ENCODE measurements at regions not wholly inside any gene's neighbourhood (a gene's known extent, or its start where the extent isn't known, plus 50 kb on each side); places are given as distances from the start of the nearest gene placed in this dataset.

GRCh38 chrX:40282348-40282747, 184.6 kb upstream of the BCOR start:
- no peaks in the 10 kb centered on the region for H3K27me3 ChIP-seq (ENCODE audit: insufficient read depth, poor library complexity, severe bottlenecking)
- TF ChIP-seq GABPA (IDR thresholded peaks at IDR 0.05; ENCODE audit: low read depth), result no peak
- no peak for TF ChIP-seq POLR2AphosphoS5 (IDR thresholded peaks at IDR 0.05; ENCODE audit: low read depth)
- TF ChIP-seq, protein P1, sequence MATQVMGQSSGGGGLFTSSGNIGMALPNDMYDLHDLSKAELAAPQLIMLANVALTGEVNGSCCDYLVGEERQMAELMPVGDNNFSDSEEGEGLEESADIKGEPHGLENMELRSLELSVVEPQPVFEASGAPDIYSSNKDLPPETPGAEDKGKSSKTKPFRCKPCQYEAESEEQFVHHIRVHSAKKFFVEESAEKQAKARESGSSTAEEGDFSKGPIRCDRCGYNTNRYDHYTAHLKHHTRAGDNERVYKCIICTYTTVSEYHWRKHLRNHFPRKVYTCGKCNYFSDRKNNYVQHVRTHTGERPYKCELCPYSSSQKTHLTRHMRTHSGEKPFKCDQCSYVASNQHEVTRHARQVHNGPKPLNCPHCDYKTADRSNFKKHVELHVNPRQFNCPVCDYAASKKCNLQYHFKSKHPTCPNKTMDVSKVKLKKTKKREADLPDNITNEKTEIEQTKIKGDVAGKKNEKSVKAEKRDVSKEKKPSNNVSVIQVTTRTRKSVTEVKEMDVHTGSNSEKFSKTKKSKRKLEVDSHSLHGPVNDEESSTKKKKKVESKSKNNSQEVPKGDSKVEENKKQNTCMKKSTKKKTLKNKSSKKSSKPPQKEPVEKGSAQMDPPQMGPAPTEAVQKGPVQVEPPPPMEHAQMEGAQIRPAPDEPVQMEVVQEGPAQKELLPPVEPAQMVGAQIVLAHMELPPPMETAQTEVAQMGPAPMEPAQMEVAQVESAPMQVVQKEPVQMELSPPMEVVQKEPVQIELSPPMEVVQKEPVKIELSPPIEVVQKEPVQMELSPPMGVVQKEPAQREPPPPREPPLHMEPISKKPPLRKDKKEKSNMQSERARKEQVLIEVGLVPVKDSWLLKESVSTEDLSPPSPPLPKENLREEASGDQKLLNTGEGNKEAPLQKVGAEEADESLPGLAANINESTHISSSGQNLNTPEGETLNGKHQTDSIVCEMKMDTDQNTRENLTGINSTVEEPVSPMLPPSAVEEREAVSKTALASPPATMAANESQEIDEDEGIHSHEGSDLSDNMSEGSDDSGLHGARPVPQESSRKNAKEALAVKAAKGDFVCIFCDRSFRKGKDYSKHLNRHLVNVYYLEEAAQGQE (IDR thresholded peaks at IDR 0.05; ENCODE audit: insufficient replicate concordance, low read depth), result no peak
- TF ChIP-seq, protein P2, sequence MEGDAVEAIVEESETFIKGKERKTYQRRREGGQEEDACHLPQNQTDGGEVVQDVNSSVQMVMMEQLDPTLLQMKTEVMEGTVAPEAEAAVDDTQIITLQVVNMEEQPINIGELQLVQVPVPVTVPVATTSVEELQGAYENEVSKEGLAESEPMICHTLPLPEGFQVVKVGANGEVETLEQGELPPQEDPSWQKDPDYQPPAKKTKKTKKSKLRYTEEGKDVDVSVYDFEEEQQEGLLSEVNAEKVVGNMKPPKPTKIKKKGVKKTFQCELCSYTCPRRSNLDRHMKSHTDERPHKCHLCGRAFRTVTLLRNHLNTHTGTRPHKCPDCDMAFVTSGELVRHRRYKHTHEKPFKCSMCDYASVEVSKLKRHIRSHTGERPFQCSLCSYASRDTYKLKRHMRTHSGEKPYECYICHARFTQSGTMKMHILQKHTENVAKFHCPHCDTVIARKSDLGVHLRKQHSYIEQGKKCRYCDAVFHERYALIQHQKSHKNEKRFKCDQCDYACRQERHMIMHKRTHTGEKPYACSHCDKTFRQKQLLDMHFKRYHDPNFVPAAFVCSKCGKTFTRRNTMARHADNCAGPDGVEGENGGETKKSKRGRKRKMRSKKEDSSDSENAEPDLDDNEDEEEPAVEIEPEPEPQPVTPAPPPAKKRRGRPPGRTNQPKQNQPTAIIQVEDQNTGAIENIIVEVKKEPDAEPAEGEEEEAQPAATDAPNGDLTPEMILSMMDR (IDR thresholded peaks at IDR 0.05; ENCODE audit: insufficient read depth, low read length), result no peak
- no peak for TF ChIP-seq SPI1 (IDR thresholded peaks at IDR 0.05; ENCODE audit: borderline replicate concordance, low read depth)
- H3K4me3 ChIP-seq (replicated peaks; ENCODE audit: insufficient read depth, low read length), result no peak overlapping the region
- no peak overlapping the region for H3K27ac ChIP-seq (replicated peaks)
- no peak for DNase-seq (ENCODE audit: low read depth in 1 of 2, low spot score in 1 of 2)

- peak in 1 of 2 experiments; percentile 70 for DNase-seq (ENCODE audit: low read depth in 1 of 2, low spot score in 1 of 2)
- peak overlapping the region; percentile 30 for H3K27ac ChIP-seq (replicated peaks)
- no peak overlapping the region for H3K4me3 ChIP-seq (replicated peaks; ENCODE audit: insufficient read depth, low read length)
- TF ChIP-seq, protein P2 (IDR thresholded peaks at IDR 0.05; ENCODE audit: insufficient read depth, low read length), result no peak
- TF ChIP-seq POLR2AphosphoS5 (IDR thresholded peaks at IDR 0.05; ENCODE audit: low read depth) (0 out of 2 replicates have a peak, but pooled peaks have one; percentile 31), SPI1 (IDR thresholded peaks at IDR 0.05; ENCODE audit: borderline replicate concordance, low read depth) (no peak), GABPA (IDR thresholded peaks at IDR 0.05; ENCODE audit: low read depth) (no peak)
- H3K27me3 ChIP-seq (ENCODE audit: insufficient read depth, poor library complexity, severe bottlenecking), result no peaks in the 10 kb centered on the region
Measured at GRCh38 chrX:40281336-40282005, 183.7 kb upstream of the BCOR start.

- TF ChIP-seq, protein P1 (IDR thresholded peaks at IDR 0.05; ENCODE audit: insufficient replicate concordance, low read depth), result no peak
- TF ChIP-seq SPI1 (IDR thresholded peaks at IDR 0.05; ENCODE audit: borderline replicate concordance, low read depth) (no peak), GABPA (IDR thresholded peaks at IDR 0.05; ENCODE audit: low read depth) (no peak), POLR2AphosphoS5 (IDR thresholded peaks at IDR 0.05; ENCODE audit: low read depth) (no peak)
- TF ChIP-seq, protein P2 (IDR thresholded peaks at IDR 0.05; ENCODE audit: insufficient read depth, low read length), result no peak
- no peak for DNase-seq (ENCODE audit: low read depth in 1 of 2, low spot score in 1 of 2)
- H3K4me3 ChIP-seq (replicated peaks; ENCODE audit: insufficient read depth, low read length), result no peak overlapping the region
- H3K27ac ChIP-seq (replicated peaks), result no peak overlapping the region
- H3K27me3 ChIP-seq (ENCODE audit: insufficient read depth, poor library complexity, severe bottlenecking), result no peaks in the 10 kb centered on the region
Measured at GRCh38 chrX:40279762-40280161, 182.0 kb upstream of the BCOR start.

DNA sequence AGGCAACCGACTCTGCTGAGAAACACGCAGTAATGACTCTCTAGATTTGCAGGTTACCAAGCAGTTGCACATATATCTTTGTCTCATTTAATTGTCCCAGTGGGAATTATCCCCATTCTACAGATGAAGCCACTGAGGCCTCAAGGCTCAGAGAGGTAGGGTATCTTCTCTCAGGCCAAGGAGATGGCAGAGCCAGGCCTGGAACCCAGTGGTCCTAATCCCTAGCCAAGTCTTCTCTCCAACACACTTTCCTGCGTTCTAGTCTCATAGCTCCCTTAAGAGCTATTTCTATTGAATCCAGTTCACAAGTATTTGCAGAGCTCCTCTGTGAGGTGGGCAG, 181.3 kb upstream of the BCOR start:
- Histone ChIP-seq H3K27ac (replicated peaks) (no peak overlapping the region), H3K27me3 (ENCODE audit: insufficient read depth, poor library complexity, severe bottlenecking) (no peaks in the 10 kb centered on the region), H3K4me3 (replicated peaks; ENCODE audit: insufficient read depth, low read length) (no peak overlapping the region)
- no peak for TF ChIP-seq GABPA (IDR thresholded peaks at IDR 0.05; ENCODE audit: low read depth)
- TF ChIP-seq, protein P1 (IDR thresholded peaks at IDR 0.05; ENCODE audit: insufficient replicate concordance, low read depth), result no peak
- TF ChIP-seq, protein P2 (IDR thresholded peaks at IDR 0.05; ENCODE audit: insufficient read depth, low read length), result no peak
- TF ChIP-seq POLR2AphosphoS5 (IDR thresholded peaks at IDR 0.05; ENCODE audit: low read depth), result no peak
- TF ChIP-seq SPI1 (IDR thresholded peaks at IDR 0.05; ENCODE audit: borderline replicate concordance, low read depth), result no peak
- DNase-seq (ENCODE audit: low read depth in 1 of 2, low spot score in 1 of 2), result no peak
